Caco-2 (cell line): ENCODE measurements at regions not wholly inside any gene's neighbourhood (a gene's known extent, or its start where the extent isn't known, plus 50 kb on each side); places are given as distances from the start of the nearest gene placed in this dataset.

Experiments used
- BruUV-seq: library from RNA; stranded (reverse); fragments of 400-500 nt; replicated peaks from 2 replicates; lab custom pipeline; 2021; lab: Mats Ljungman, UMichigan
- CTCF ChIA-PET: fragments of 300-600 bp; sonication (Branson Sonifier 250); formaldehyde crosslinking; loops from one replicate; lab custom pipeline; 2022; ENCODE audit warnings: antibody characterized with exemption; lab: Charles Lee
- POLR2A ChIA-PET: fragments of 300-600 bp; sonication (Branson Sonifier 250); formaldehyde crosslinking; loops from one replicate; lab custom pipeline; 2022; ENCODE audit warnings: antibody characterized with exemption; lab: Charles Lee
- DNase-seq, 2 experiments: peaks; one replicate each; pipeline versions ENCODE4 v3.0.0 to v3.0.0-alpha.2; 2020 to 2022
- H3K27me3 ChIP-seq: replicated peaks from 2 replicates; pipeline ENCODE4 v1.6.0; 2011; ENCODE audit warnings: low read length; ENCODE audit not compliant: control insufficient read depth, insufficient read depth
- H3K36me3 ChIP-seq: 2 replicates; pipeline ENCODE4 v1.5.1; 2011; ENCODE audit warnings: low read length; ENCODE audit not compliant: control insufficient read depth, insufficient read depth
- H3K4me1 ChIP-seq: fragments of 250-450 bp; sonication (Bioruptor Pico); 2 replicates; pipeline ENCODE4 v1.5.1; 2020; ENCODE audit warnings: mild to moderate bottlenecking
- H3K4me3 ChIP-seq: 2 replicates; pipeline ENCODE4 v1.5.1; 2011; ENCODE audit warnings: low read depth, mild to moderate bottlenecking, control low read depth, low read length
- H3K9me3 ChIP-seq: fragments of 250-450 bp; sonication (Bioruptor Pico); 2 replicates; pipeline ENCODE4 v1.5.1; 2020; ENCODE audit warnings: mild to moderate bottlenecking, moderate library complexity
- H3K27ac Mint-ChIP-seq: one replicate; pipeline ENCODE4 v1.8.0; 2022; ENCODE audit warnings: mixed read lengths; ENCODE audit not compliant: unreplicated experiment
- H3K27me3 Mint-ChIP-seq: one replicate; pipeline ENCODE4 v1.8.0; 2022; ENCODE audit warnings: mixed read lengths; ENCODE audit not compliant: insufficient read depth, unreplicated experiment
- H3K36me3 Mint-ChIP-seq: one replicate; pipeline ENCODE4 v1.8.0; 2022; ENCODE audit warnings: mild to moderate bottlenecking, mixed read lengths; ENCODE audit not compliant: insufficient read depth, unreplicated experiment
- H3K4me1 Mint-ChIP-seq: one replicate; pipeline ENCODE4 v1.8.0; 2022; ENCODE audit warnings: low read depth, mixed read lengths; ENCODE audit not compliant: unreplicated experiment
- H3K4me3 Mint-ChIP-seq: one replicate; pipeline ENCODE4 v1.8.0; 2022; ENCODE audit warnings: mild to moderate bottlenecking, moderate library complexity, mixed read lengths; ENCODE audit not compliant: unreplicated experiment
- H3K9me3 Mint-ChIP-seq: one replicate; pipeline ENCODE4 v1.8.0; 2022; ENCODE audit warnings: mixed read lengths; ENCODE audit not compliant: unreplicated experiment
- CTCF ChIP-seq, 2 experiments: fragments of 200-600 bp in 1 of 2; IDR thresholded peaks; 1 replicate in 1 of 2; 2 replicates in 1 of 2; pipeline versions ENCODE4 v1.5.1 to v1.8.0; 2011 to 2022; ENCODE audit warnings: antibody characterized with exemption in 1 of 2, control low read depth in 1 of 2, inconsistent platforms in 1 of 2, low read depth in 1 of 2, low read length in 1 of 2, mild to moderate bottlenecking in 1 of 2, moderate library complexity in 1 of 2; ENCODE audit not compliant: insufficient read depth in 1 of 2, severe bottlenecking in 1 of 2, unreplicated experiment in 1 of 2
- intact Hi-C: fragments of 100-400 bp; cut with micrococcal nuclease; formaldehyde crosslinking; loops from one replicate; pipeline ENCODE4 v1.10.0; 2022; ENCODE audit not compliant: unreplicated experiment

GRCh38 chr3:81395739-81396513, 365.5 kb downstream of the GBE1 start:
- Mint-ChIP-seq H3K27me3 (no peaks in the 10 kb centered on the region), H3K27ac (no peak overlapping the region), H3K4me3 (no peak overlapping the region), H3K9me3 (no peaks in the 10 kb centered on the region), H3K36me3 (no peaks in the 10 kb centered on the region), H3K4me1 (no peaks in the 10 kb centered on the region)
- Histone ChIP-seq H3K27me3 (no peaks in the 10 kb centered on the region), H3K36me3 (no peaks in the 10 kb centered on the region), H3K9me3 (no peaks in the 10 kb centered on the region), H3K4me1 (no peaks in the 10 kb centered on the region), H3K4me3 (no peak overlapping the region)
- CTCF ChIA-PET, result no interaction called here
- no TSS peak for BruUV-seq
- intact Hi-C loops, result no loop called here
- no peak for DNase-seq
- no peak for TF ChIP-seq CTCF (IDR thresholded peaks at IDR 0.05; ENCODE audit: insufficient read depth in 1 of 2, low read depth in 1 of 2, low read length in 1 of 2, severe bottlenecking in 1 of 2, unreplicated experiment in 1 of 2)
- POLR2A ChIA-PET, result interaction anchor here (0.5 kb wide), 1 partner anchor 179 kb away, joined by 6 read pairs; no protein-coding TSS in a partner anchor

DNA sequence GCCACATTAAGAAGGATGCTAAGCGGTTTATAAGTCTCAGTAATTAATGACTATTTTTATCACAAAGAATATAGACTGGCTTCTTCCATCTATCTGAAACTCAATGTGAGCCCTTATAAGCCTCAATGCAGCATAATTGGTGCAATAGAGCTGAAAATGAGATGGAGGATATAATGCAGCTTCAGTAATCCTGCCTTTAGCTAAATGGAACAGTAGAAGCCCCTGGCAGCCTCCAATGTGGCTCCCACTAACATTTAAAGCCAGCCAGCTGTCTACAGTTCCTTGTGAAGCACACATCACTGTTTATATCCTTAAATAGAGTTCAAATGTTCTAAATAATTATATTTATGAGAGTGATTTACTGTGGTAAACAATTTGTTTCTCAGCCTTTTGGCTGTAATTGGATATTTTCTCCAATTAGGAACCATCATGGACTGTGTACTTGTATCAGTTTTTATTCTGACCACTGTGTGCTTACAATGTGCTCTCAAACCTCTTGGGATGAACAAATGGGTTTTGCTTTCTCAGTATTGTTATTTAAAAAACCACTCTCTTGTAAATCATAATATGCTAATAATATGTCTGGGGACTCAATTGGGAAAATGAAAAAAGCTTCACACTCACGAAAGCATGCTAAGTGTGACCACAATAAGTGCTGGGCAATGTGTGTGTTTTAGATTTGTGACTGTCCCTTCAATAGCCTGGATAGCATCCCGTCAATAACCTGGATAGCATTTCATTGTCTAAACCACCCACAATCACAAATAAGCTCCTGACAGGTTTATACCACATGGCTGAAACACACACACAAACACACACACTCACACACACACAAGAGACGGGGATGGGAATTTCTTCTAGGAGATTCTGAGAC, 366.6 kb downstream of the GBE1 start:
- no peaks in the 10 kb centered on the region for H3K4me1 ChIP-seq
- H3K4me3 ChIP-seq, result no peak overlapping the region
- H3K4me3 Mint-ChIP-seq, result no peak overlapping the region
- ChIA-PET CTCF (no interaction called here), POLR2A (no interaction called here)
- no peak for TF ChIP-seq CTCF (IDR thresholded peaks at IDR 0.05; ENCODE audit: insufficient read depth in 1 of 2, low read depth in 1 of 2, low read length in 1 of 2, severe bottlenecking in 1 of 2, unreplicated experiment in 1 of 2)
- H3K27ac Mint-ChIP-seq, result no peak overlapping the region
- H3K4me1 Mint-ChIP-seq, result peaks cover 6% of the 10 kb centered on the region
- no peaks in the 10 kb centered on the region for H3K27me3 Mint-ChIP-seq
- intact Hi-C loops, result no loop called here
- BruUV-seq, result no TSS peak
- no peaks in the 10 kb centered on the region for H3K27me3 ChIP-seq
- no peak for DNase-seq
- H3K9me3 Mint-ChIP-seq, result no peaks in the 10 kb centered on the region
- no peaks in the 10 kb centered on the region for H3K36me3 Mint-ChIP-seq
- no peaks in the 10 kb centered on the region for H3K36me3 ChIP-seq
- H3K9me3 ChIP-seq, result no peaks in the 10 kb centered on the region

- Histone ChIP-seq H3K27me3 (no peaks in the 10 kb centered on the region), H3K4me1 (no peaks in the 10 kb centered on the region), H3K9me3 (no peaks in the 10 kb centered on the region), H3K4me3 (no peak overlapping the region), H3K36me3 (no peaks in the 10 kb centered on the region)
- Mint-ChIP-seq H3K9me3 (no peaks in the 10 kb centered on the region), H3K36me3 (no peaks in the 10 kb centered on the region), H3K4me1 (peaks cover 6% of the 10 kb centered on the region), H3K27me3 (no peaks in the 10 kb centered on the region), H3K27ac (no peak overlapping the region), H3K4me3 (no peak overlapping the region)
- intact Hi-C loops, result no loop called here
- BruUV-seq, result no TSS peak
- ChIA-PET POLR2A (no interaction called here), CTCF (no interaction called here)
- TF ChIP-seq CTCF (IDR thresholded peaks at IDR 0.05; ENCODE audit: insufficient read depth in 1 of 2, low read depth in 1 of 2, low read length in 1 of 2, severe bottlenecking in 1 of 2, unreplicated experiment in 1 of 2), result no peak
- DNase-seq, result no peak
Observed at GRCh38 chr3:81393251-81393650, 368.2 kb downstream of the GBE1 start.
